Right renal cortex interstitium (tissue), 3 donors: ENCODE measurements at regions not wholly inside any gene's neighbourhood (a gene's known extent, or its start where the extent isn't known, plus 50 kb on each side); places are given as distances from the start of the nearest gene placed in this dataset.

ENCODE experiments used
- DNase-seq, 3 donors: peaks; one replicate each; pipeline ENCODE4 v3.0.0-alpha.2; 2013; ENCODE audit warnings: low read depth in 3 of 3, low spot score in 2 of 3

GRCh38 chr3:159439346-159439745, 549.3 kb upstream of the IL12A start:
- DNase-seq, result no peak

GRCh38 chr3:159441279-159441678, 547.4 kb upstream of the IL12A start:
- no peak for DNase-seq

GRCh38 chr3:159443266-159443665, 545.4 kb upstream of the IL12A start:
- DNase-seq, result no peak

- no peak for DNase-seq
These were observed 540.8 kb upstream of the IL12A start for GRCh38 chr3:159447841-159448240.

- no peak for DNase-seq
These were observed 539.7 kb upstream of the IL12A start for GRCh38 chr3:159448902-159449301.

- no peak for DNase-seq
These were observed 537.6 kb upstream of the IL12A start for GRCh38 chr3:159451067-159451466.

- no peak for DNase-seq
These were observed 537.2 kb upstream of the IL12A start for GRCh38 chr3:159451482-159451881.

GRCh38 chr3:159453036-159453435, 535.6 kb upstream of the IL12A start:
- no peak for DNase-seq

- DNase-seq, result no peak
These were observed 534.7 kb upstream of the IL12A start for GRCh38 chr3:159453945-159454344.

GRCh38 chr3:159455741-159456181, 532.9 kb upstream of the IL12A start:
- DNase-seq, result no peak

GRCh38 chr3:159458010-159458409, 530.6 kb upstream of the IL12A start:
- no peak for DNase-seq

- DNase-seq, result no peak
These were observed 529.7 kb upstream of the IL12A start for GRCh38 chr3:159458982-159459381.

- no peak for DNase-seq
These were observed 516.0 kb upstream of the IL12A start for GRCh38 chr3:159472611-159473010.

- DNase-seq, result no peak
These were observed 515.4 kb upstream of the IL12A start for GRCh38 chr3:159473206-159473605.

GRCh38 chr3:159480046-159480445, 508.6 kb upstream of the IL12A start:
- DNase-seq, result no peak

- no peak for DNase-seq
These were observed 506.2 kb upstream of the IL12A start for GRCh38 chr3:159482241-159482993.

- no peak for DNase-seq
These were observed 505.7 kb upstream of the IL12A start for GRCh38 chr3:159482994-159483367.

- DNase-seq, result no peak
These were observed 502.1 kb upstream of the IL12A start for GRCh38 chr3:159486580-159486979.

- DNase-seq, result no peak
These were observed 501.3 kb upstream of the IL12A start for GRCh38 chr3:159487304-159487703.

GRCh38 chr3:159488602-159489001, 500.0 kb upstream of the IL12A start:
- no peak for DNase-seq

- no peak for DNase-seq
These were observed 491.3 kb upstream of the IL12A start for GRCh38 chr3:159497361-159497760.

GRCh38 chr3:159499031-159499793, 489.4 kb upstream of the IL12A start:
- no peak for DNase-seq
